NB4 (cell line): ENCODE measurements at regions not wholly inside any gene's neighbourhood (a gene's known extent, or its start where the extent isn't known, plus 50 kb on each side); places are given as distances from the start of the nearest gene placed in this dataset.
"Not testable (repeated sequence)": the region's sequence is repeated elsewhere in the genome, so short reads cannot be mapped to it uniquely, and the experiment has no call there.

Experiments used
- DNase-seq: peaks from one replicate; pipeline ENCODE4 v3.0.0; 2010; ENCODE audit warnings: low read depth
- H3K4me3 ChIP-seq: one replicate; pipeline ENCODE4 v1.5.1; 2011; ENCODE audit warnings: mild to moderate bottlenecking, low read depth, low read length, moderate library complexity
- CTCF ChIP-seq: IDR thresholded peaks from one replicate; pipeline ENCODE4 v1.5.1; 2012; ENCODE audit warnings: low read depth, low read length
- MYC ChIP-seq: IDR thresholded peaks from 2 replicates; pipeline ENCODE4 v1.6.1; 2011; ENCODE audit warnings: low read depth, low read length
- POLR2A ChIP-seq: IDR thresholded peaks from 2 replicates; pipeline ENCODE4 v1.6.1; 2011; ENCODE audit warnings: mild to moderate bottlenecking; ENCODE audit not compliant: insufficient read length; ENCODE audit errors: extremely low read depth
- TF ChIP-seq, protein P1 (sequence below): IDR thresholded peaks from 2 replicates; pipeline ENCODE4 v1.6.1; 2011; ENCODE audit warnings: low read depth, low read length

DNA sequence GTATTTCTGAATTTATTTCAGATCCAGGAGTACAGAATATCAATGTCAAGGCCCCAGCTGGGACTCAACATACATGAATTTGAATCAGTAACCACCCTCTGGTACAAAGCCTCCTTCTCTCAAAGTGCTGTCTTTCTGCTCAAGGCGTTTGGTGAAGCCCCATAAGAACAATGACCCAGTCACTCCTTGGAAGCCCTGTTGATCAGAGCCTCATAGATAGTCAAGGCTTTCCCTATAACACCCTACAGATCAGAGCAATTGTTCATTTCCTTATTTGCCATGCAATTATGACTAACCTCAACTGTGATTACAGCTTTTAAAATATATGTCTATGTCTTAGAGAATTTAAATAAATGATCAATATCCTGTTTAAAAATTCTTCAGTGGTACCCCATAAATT lies 159.1 kb upstream of the CREB1 start:
- TF ChIP-seq MYC (no peak), CTCF (no peak), POLR2A (no peak)
- TF ChIP-seq, protein P1, sequence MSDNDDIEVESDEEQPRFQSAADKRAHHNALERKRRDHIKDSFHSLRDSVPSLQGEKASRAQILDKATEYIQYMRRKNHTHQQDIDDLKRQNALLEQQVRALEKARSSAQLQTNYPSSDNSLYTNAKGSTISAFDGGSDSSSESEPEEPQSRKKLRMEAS = no peak
- DNase-seq = no peak
- no peak overlapping the region for H3K4me3 ChIP-seq

DNA sequence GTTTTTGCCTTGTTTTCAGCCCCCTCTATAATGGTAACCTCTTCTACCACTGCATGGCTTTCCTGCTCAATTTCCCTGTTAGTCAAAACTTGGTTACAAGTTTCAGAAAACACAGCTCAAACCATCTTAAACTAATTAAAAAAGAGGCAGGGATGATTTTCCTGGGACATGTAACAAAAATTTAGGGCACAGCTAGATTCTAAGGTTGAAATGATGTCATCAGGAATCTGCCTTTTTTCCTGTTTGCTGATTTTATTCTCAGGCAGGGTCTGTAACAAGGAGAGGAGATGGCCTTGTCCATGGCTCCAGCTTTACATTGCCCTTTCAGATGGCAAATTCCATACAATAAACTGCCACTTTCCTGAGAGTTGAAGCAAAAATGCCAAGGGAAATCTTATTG lies 157.9 kb upstream of the CREB1 start:
- no peak for DNase-seq
- TF ChIP-seq POLR2A (no peak), MYC (no peak), CTCF (no peak)
- TF ChIP-seq, protein P1 = no peak
- H3K4me3 ChIP-seq = no peak overlapping the region

DNA sequence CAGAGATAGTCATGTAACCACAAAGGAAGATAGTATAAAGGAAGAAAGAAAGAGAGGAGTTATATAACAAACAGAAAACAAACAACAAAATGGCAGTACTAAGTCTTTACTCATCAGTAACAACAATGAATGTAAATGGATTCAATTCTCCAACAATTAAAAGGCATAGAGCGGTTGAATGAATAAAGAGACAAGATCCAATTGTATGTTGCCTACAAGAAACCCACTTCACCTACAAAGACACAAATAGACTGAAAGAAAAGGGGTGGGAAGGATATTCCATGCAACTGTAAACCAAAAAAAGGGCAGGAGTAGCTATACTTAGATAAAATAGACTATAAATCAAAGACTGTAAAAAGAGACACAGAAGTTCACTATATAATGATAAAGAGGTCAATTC lies 157.3 kb upstream of the CREB1 start:
- H3K4me3 ChIP-seq = no peak overlapping the region
- no peak for DNase-seq
- no peak for TF ChIP-seq CTCF
- TF ChIP-seq, protein P1 = no peak

DNA sequence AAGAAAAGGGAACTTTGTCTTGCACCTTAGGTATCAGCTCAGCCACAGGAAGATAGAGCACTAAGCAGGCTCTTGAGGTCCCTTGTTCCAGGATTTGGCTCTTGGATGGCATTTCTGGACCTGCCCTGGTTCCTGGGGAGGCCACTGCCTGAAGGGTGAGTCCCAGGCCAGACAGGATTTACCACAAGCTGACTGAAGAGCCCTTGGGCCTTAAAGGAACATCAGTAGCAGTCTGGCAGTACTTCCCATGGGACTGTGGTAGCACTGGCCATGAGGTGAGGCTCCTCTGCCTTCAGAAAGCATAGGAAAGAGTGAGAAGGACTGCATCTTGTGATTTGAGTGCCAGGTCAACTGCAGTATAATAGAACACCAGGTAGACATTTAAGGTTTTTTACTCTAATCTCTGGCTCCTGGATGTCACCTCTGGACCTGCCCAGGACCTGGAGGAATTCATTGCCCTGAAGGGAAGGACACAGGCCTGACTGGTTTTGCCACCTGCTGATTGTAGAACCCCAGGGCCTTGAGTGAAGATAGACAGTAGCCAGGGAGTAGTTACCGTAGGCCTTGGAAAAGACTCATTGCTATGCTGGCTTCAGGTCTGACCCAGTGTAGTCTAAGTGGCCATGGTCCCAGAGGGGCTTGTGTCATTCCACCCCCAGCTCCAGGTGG lies 154.4 kb upstream of the CREB1 start:
- no peak overlapping the region for H3K4me3 ChIP-seq
- no peak for DNase-seq
- TF ChIP-seq MYC (no peak), POLR2A (no peak), CTCF (no peak)

- not testable (repeated sequence) for H3K4me3 ChIP-seq, DNase-seq
These were observed 151.1 kb upstream of the CREB1 start for GRCh38 chr2:207378620-207379019.

DNA sequence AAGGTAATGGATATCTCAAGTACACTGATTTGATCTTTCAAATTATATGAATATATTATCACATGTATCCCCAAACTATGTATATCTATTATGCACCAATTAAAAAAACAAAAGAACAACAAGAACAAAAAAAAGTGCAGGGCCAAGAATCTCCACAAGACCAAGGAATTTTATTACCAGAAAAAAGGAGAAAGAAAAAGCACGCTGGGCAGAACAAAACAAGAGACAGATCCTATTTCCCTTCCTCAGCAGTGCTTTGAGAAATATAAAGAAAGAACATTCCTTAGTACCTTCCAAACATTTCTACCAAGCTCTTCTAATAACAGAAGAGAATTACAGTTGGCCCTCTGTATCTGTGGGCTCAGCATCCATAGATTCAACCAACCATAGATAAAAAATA lies 144.7 kb upstream of the CREB1 start:
- TF ChIP-seq POLR2A (no peak), MYC (no peak), CTCF (no peak)
- TF ChIP-seq, protein P1 = no peak
- H3K4me3 ChIP-seq = no peak overlapping the region

More for the DNA sequence above, 144.7 kb upstream of the CREB1 start:
- no peak for DNase-seq
